HCT116 (cell line): ENCODE measurements at regions not wholly inside any gene's neighbourhood (a gene's known extent, or its start where the extent isn't known, plus 50 kb on each side); places are given as distances from the start of the nearest gene placed in this dataset.

Experiments
- EGR1 ChIP-seq: IDR thresholded peaks from 2 replicates; pipeline ENCODE4 v1.6.1; 2012; ENCODE audit warnings: low read depth
- EZH2 ChIP-seq: fragments of 200-600 bp; sonication (generic); IDR thresholded peaks from 2 replicates; pipeline ENCODE4 v1.6.1; 2017; ENCODE audit warnings: antibody characterized with exemption, mixed run types
- EZH2phosphoT487 ChIP-seq: fragments of 200-600 bp; IDR thresholded peaks from 2 replicates; pipeline ENCODE4 v1.6.1; 2018; ENCODE audit warnings: antibody characterized with exemption, borderline replicate concordance
- JUND ChIP-seq: IDR thresholded peaks from 2 replicates; pipeline ENCODE4 v1.6.1; 2012
- POLR2A ChIP-seq: IDR thresholded peaks from 2 replicates; pipeline ENCODE4 v1.7.0; 2011; ENCODE audit warnings: borderline replicate concordance; ENCODE audit not compliant: insufficient read depth, insufficient read length; ENCODE audit errors: extremely low read depth
- RAD21 ChIP-seq: IDR thresholded peaks from 2 replicates; pipeline ENCODE4 v1.6.1; 2012; ENCODE audit warnings: low read depth, mild to moderate bottlenecking
- TCF7L2 ChIP-seq: IDR thresholded peaks from 2 replicates; pipeline ENCODE4 v1.7.0; 2011; ENCODE audit warnings: borderline replicate concordance, inconsistent platforms; ENCODE audit not compliant: insufficient read depth, insufficient read length; ENCODE audit errors: extremely low read depth
- YY1 ChIP-seq: IDR thresholded peaks from 2 replicates; pipeline ENCODE4 v1.6.1; 2011; ENCODE audit warnings: low read length, low read depth, moderate library complexity, mild to moderate bottlenecking; ENCODE audit not compliant: insufficient replicate concordance; ENCODE audit errors: extremely low read depth
- TF ChIP-seq, protein P1 (sequence below), 3 experiments: fragments of 200-600 bp in 1 of 3; sonication (generic) in 1 of 3; IDR thresholded peaks in 2 of 3; conservative IDR thresholded peaks in 1 of 3; 2 replicates each; pipeline ENCODE4 v1.5.1; 2012 to 2017; ENCODE audit warnings: low read depth in 2 of 3, low read length in 2 of 3, antibody characterized with exemption in 1 of 3, borderline replicate concordance in 1 of 3, control low read depth in 1 of 3, mild to moderate bottlenecking in 1 of 3, mixed read lengths in 1 of 3, mixed run types in 1 of 3, moderate library complexity in 1 of 3; ENCODE audit not compliant: insufficient read depth in 1 of 3
- TF ChIP-seq, protein P2 (sequence below): IDR thresholded peaks from 2 replicates; pipeline ENCODE4 v1.6.1; 2012
- TF ChIP-seq, protein P3 (sequence below): IDR thresholded peaks from 2 replicates; pipeline ENCODE4 v1.6.1; 2011; ENCODE audit warnings: mild to moderate bottlenecking, low read length, moderate library complexity; ENCODE audit not compliant: insufficient replicate concordance; ENCODE audit errors: extremely low read depth
- TF ChIP-seq, protein P4 (sequence below): IDR thresholded peaks from 2 replicates; pipeline ENCODE4 v1.6.1; 2012

DNA sequence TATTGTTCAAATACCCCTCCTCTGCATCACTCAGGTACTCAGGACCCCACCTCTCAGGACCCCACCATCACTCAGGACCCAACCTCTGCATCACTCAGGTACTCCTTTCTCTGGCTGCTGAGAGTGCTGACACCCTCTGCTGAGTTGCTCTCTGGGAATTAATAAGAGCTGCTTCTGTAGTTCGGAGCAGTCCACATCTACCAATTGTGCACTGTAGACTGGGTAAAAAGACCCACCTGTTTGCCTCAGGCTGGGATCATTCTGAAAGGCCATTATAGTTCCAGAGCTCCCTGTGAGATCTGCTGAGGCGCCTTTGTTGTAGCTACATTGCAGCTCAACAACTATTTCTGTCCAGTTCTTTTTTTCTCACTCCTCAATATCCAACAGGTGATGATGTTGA, 276.3 kb upstream of the MYOCD start:
- no peak for TF ChIP-seq POLR2A
- TF ChIP-seq, protein P1, sequence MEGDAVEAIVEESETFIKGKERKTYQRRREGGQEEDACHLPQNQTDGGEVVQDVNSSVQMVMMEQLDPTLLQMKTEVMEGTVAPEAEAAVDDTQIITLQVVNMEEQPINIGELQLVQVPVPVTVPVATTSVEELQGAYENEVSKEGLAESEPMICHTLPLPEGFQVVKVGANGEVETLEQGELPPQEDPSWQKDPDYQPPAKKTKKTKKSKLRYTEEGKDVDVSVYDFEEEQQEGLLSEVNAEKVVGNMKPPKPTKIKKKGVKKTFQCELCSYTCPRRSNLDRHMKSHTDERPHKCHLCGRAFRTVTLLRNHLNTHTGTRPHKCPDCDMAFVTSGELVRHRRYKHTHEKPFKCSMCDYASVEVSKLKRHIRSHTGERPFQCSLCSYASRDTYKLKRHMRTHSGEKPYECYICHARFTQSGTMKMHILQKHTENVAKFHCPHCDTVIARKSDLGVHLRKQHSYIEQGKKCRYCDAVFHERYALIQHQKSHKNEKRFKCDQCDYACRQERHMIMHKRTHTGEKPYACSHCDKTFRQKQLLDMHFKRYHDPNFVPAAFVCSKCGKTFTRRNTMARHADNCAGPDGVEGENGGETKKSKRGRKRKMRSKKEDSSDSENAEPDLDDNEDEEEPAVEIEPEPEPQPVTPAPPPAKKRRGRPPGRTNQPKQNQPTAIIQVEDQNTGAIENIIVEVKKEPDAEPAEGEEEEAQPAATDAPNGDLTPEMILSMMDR (IDR thresholded peaks at IDR 0.05 in 2 of 3, conservative IDR thresholded peaks at IDR 0.05 in 1 of 3; ENCODE audit: borderline replicate concordance in 1 of 3, insufficient read depth in 1 of 3, low read depth in 2 of 3, low read length in 2 of 3), result no peak
- TF ChIP-seq TCF7L2, result no peak
- TF ChIP-seq EGR1, result no peak
- no peak for TF ChIP-seq EZH2phosphoT487
- TF ChIP-seq, protein P2, sequence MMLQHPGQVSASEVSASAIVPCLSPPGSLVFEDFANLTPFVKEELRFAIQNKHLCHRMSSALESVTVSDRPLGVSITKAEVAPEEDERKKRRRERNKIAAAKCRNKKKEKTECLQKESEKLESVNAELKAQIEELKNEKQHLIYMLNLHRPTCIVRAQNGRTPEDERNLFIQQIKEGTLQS, result no peak
- TF ChIP-seq, protein P3, sequence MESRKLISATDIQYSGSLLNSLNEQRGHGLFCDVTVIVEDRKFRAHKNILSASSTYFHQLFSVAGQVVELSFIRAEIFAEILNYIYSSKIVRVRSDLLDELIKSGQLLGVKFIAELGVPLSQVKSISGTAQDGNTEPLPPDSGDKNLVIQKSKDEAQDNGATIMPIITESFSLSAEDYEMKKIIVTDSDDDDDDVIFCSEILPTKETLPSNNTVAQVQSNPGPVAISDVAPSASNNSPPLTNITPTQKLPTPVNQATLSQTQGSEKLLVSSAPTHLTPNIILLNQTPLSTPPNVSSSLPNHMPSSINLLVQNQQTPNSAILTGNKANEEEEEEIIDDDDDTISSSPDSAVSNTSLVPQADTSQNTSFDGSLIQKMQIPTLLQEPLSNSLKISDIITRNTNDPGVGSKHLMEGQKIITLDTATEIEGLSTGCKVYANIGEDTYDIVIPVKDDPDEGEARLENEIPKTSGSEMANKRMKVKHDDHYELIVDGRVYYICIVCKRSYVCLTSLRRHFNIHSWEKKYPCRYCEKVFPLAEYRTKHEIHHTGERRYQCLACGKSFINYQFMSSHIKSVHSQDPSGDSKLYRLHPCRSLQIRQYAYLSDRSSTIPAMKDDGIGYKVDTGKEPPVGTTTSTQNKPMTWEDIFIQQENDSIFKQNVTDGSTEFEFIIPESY, result no peak
- TF ChIP-seq, protein P4, sequence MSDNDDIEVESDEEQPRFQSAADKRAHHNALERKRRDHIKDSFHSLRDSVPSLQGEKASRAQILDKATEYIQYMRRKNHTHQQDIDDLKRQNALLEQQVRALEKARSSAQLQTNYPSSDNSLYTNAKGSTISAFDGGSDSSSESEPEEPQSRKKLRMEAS, result no peak
- no peak for TF ChIP-seq EZH2
- no peak for TF ChIP-seq JUND
- TF ChIP-seq YY1, result no peak
- no peak for TF ChIP-seq RAD21
